ENCODE measurements at regions not wholly inside any gene's neighbourhood (a gene's known extent, or its start where the extent isn't known, plus 50 kb on each side); places are given as distances from the start of the nearest gene placed in this dataset.
"Not testable (repeated sequence)": the region's sequence is repeated elsewhere in the genome, so short reads cannot be mapped to it uniquely, and the experiment has no call there.

- DNase-seq (ENCODE audit: low read depth) = no peak
Observed at GRCh38 chr2:36058076-36058475, 297.5 kb upstream of the CRIM1 start.

GRCh38 chr2:36052819-36053218 lies 302.8 kb upstream of the CRIM1 start:
- no peak for DNase-seq (ENCODE audit: low read depth)

GRCh38 chr2:36044411-36044810 lies 311.2 kb upstream of the CRIM1 start:
- DNase-seq (ENCODE audit: low read depth) = no peak

- no peak for DNase-seq (ENCODE audit: low read depth)
Observed at GRCh38 chr2:36035137-36035536, 320.4 kb upstream of the CRIM1 start.

GRCh38 chr2:36032046-36032445 lies 323.5 kb upstream of the CRIM1 start:
- DNase-seq (ENCODE audit: low read depth) = no peak

GRCh38 chr2:36031471-36031870 lies 324.1 kb upstream of the CRIM1 start:
- DNase-seq (ENCODE audit: low read depth) = no peak

- no peak for DNase-seq (ENCODE audit: low read depth)
Observed at GRCh38 chr2:36027616-36028015, 328.0 kb upstream of the CRIM1 start.

GRCh38 chr2:36013064-36013463 lies 342.5 kb upstream of the CRIM1 start:
- DNase-seq (ENCODE audit: low read depth) = no peak

GRCh38 chr2:36006444-36006843 lies 349.1 kb upstream of the CRIM1 start:
- no peak for DNase-seq (ENCODE audit: low read depth)

GRCh38 chr2:36002941-36003340 lies 352.6 kb upstream of the CRIM1 start:
- no peak for DNase-seq (ENCODE audit: low read depth)

- no peak for DNase-seq (ENCODE audit: low read depth)
Observed at GRCh38 chr2:35997488-35997887, 358.1 kb upstream of the CRIM1 start.

GRCh38 chr2:35989503-35989902 lies 366.1 kb upstream of the CRIM1 start:
- DNase-seq (ENCODE audit: low read depth) = no peak

- DNase-seq (ENCODE audit: low read depth) = no peak
Observed at GRCh38 chr2:35989040-35989439, 366.5 kb upstream of the CRIM1 start.

GRCh38 chr2:35986871-35987270 lies 368.7 kb upstream of the CRIM1 start:
- DNase-seq (ENCODE audit: low read depth) = no peak

GRCh38 chr2:35978218-35978617 lies 377.4 kb upstream of the CRIM1 start:
- DNase-seq (ENCODE audit: low read depth) = no peak

GRCh38 chr2:35976611-35977010 lies 379.0 kb upstream of the CRIM1 start:
- no peak for DNase-seq (ENCODE audit: low read depth)

GRCh38 chr2:35973737-35974132 lies 381.8 kb upstream of the CRIM1 start:
- no peak for DNase-seq (ENCODE audit: low read depth)

- DNase-seq (ENCODE audit: low read depth) = no peak
Observed at GRCh38 chr2:35973132-35973736, 382.3 kb upstream of the CRIM1 start.

- DNase-seq (ENCODE audit: low read depth) = no peak
Observed at GRCh38 chr2:35963824-35964223, 391.8 kb upstream of the CRIM1 start.

- DNase-seq (ENCODE audit: low read depth) = no peak
Observed at GRCh38 chr2:35963357-35963756, 392.2 kb upstream of the CRIM1 start.

- DNase-seq (ENCODE audit: low read depth) = no peak
Observed at GRCh38 chr2:35962585-35963146, 392.9 kb upstream of the CRIM1 start.

- no peak for DNase-seq (ENCODE audit: low read depth)
Observed at GRCh38 chr2:35960596-35960995, 395.0 kb upstream of the CRIM1 start.

GRCh38 chr2:35957053-35957452 lies 398.5 kb upstream of the CRIM1 start:
- DNase-seq (ENCODE audit: low read depth) = not testable (repeated sequence)

GRCh38 chr2:35946478-35946877 lies 409.1 kb upstream of the CRIM1 start:
- DNase-seq (ENCODE audit: low read depth) = no peak

All from activated T-helper 9 cell treated with anti-CD3 and anti-CD28 coated beads, Interleukin-2, amount 50 U/mL, for 16 hours (primary cell).